Smooth muscle cell (in vitro differentiated cells): ENCODE measurements at regions not wholly inside any gene's neighbourhood (a gene's known extent, or its start where the extent isn't known, plus 50 kb on each side); places are given as distances from the start of the nearest gene placed in this dataset.
A peak's percentile ranks its signal among the peaks of the same experiment; 100 is the strongest.

Source experiments
- DNase-seq: peaks from one replicate; lab custom pipeline; 2025; ENCODE audit not compliant: unreplicated experiment; lab: John Stamatoyannopoulos, UW
- H2AFZ ChIP-seq: fragments of 200-600 bp; sonication (generic); 2 replicates; pipeline ENCODE4 v1.6.0; 2016; ENCODE audit warnings: antibody characterized with exemption, low read depth, mild to moderate bottlenecking
- H3F3A ChIP-seq: fragments of 200-600 bp; sonication (generic); 2 replicates; pipeline ENCODE4 v1.6.0; 2017; ENCODE audit warnings: antibody characterized with exemption, low read depth
- H3K27ac ChIP-seq: fragments of 200-600 bp; sonication (generic); 2 replicates; pipeline ENCODE4 v1.5.1; 2016; ENCODE audit warnings: low read depth, mild to moderate bottlenecking
- H3K27me3 ChIP-seq: fragments of 200-600 bp; sonication (generic); 2 replicates; pipeline ENCODE4 v1.6.1; 2016; ENCODE audit warnings: low read depth, mild to moderate bottlenecking
- H3K36me3 ChIP-seq: fragments of 200-600 bp; sonication (generic); 2 replicates; pipeline ENCODE4 v1.5.1; 2016; ENCODE audit warnings: low read depth
- H3K4me1 ChIP-seq: fragments of 200-600 bp; sonication (generic); 2 replicates; pipeline ENCODE4 v1.5.1; 2016; ENCODE audit warnings: low read depth
- H3K4me2 ChIP-seq: fragments of 200-600 bp; sonication (generic); 2 replicates; pipeline ENCODE4 v1.6.0; 2016; ENCODE audit warnings: mild to moderate bottlenecking
- H3K4me3 ChIP-seq: fragments of 200-600 bp; sonication (generic); 2 replicates; pipeline ENCODE4 v1.5.1; 2016; ENCODE audit warnings: mild to moderate bottlenecking
- H3K79me2 ChIP-seq: fragments of 200-600 bp; sonication (generic); 2 replicates; pipeline ENCODE4 v1.6.0; 2016; ENCODE audit warnings: low read depth, mild to moderate bottlenecking
- H3K9ac ChIP-seq: fragments of 200-600 bp; sonication (generic); 2 replicates; pipeline ENCODE4 v1.6.0; 2016; ENCODE audit warnings: low read depth
- H3K9me3 ChIP-seq: fragments of 200-600 bp; sonication (generic); replicated peaks from 2 replicates; pipeline ENCODE4 v1.5.1; 2016; ENCODE audit warnings: low read depth
- H4K20me1 ChIP-seq: fragments of 200-600 bp; sonication (generic); 2 replicates; pipeline ENCODE4 v1.6.0; 2016; ENCODE audit warnings: low read depth
- WGBS: methylation state at CpG from one replicate; pipeline ENCODE4 v1.1.7; 2016; ENCODE audit warnings: low lambda C conversion rate; 5-methylcytosine and 5-hydroxymethylcytosine counted together
- TF ChIP-seq, protein P1 (sequence below): fragments of 200-600 bp; sonication (generic); IDR thresholded peaks from 2 replicates; pipeline ENCODE4 v1.5.1; 2017; ENCODE audit warnings: borderline replicate concordance, mild to moderate bottlenecking, antibody characterized with exemption; ENCODE audit not compliant: insufficient read depth, poor library complexity, severe bottlenecking

DNA sequence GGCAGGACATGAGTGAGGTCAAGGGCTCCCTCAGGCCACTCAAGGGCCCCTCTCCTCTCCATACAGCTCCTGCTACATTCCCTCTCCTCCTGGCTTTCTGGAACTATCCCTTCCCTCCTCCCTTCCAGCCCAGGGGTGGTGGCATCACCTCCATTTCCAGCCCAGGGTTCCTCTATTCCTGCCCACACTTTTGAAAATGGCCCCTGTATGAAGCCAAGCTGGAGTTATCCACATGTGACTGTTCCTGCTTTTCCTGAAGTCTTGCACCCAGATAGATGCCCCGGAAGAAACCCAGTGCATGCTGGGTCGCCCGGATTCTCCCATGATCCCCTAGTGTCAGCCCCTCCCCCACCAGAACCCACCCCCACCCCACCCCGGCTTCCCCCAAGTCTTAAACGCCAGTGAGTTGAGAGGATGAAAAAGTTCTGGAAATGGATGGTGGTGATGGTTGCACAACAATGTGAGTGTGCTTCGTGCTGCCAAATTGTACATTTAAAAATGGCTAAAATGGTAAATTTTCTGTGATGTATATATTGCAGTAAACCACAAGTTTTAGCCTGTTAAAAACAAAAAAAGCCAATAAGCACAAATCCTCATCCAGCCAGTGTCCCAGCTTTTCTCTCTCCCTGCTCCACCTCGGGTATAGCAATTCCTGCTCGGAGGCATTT, 136.9 kb downstream of the SCARB1 start:
- Histone ChIP-seq H3K36me3 (no peaks in the 10 kb centered on the region), H3K27me3 (no peaks in the 10 kb centered on the region), H3K4me1 (no peaks in the 10 kb centered on the region), H3K4me2 (no peak overlapping the region), H3F3A (peaks cover 13% of the 10 kb centered on the region), H3K27ac (peak overlapping the region; percentile 24), H3K9ac (no peak overlapping the region), H3K4me3 (no peak overlapping the region), H4K20me1 (no peaks in the 10 kb centered on the region), H2AFZ (no peak overlapping the region), H3K9me3 (no peaks in the 10 kb centered on the region), H3K79me2 (no peaks in the 10 kb centered on the region)
- no peak for DNase-seq
- TF ChIP-seq, protein P1, sequence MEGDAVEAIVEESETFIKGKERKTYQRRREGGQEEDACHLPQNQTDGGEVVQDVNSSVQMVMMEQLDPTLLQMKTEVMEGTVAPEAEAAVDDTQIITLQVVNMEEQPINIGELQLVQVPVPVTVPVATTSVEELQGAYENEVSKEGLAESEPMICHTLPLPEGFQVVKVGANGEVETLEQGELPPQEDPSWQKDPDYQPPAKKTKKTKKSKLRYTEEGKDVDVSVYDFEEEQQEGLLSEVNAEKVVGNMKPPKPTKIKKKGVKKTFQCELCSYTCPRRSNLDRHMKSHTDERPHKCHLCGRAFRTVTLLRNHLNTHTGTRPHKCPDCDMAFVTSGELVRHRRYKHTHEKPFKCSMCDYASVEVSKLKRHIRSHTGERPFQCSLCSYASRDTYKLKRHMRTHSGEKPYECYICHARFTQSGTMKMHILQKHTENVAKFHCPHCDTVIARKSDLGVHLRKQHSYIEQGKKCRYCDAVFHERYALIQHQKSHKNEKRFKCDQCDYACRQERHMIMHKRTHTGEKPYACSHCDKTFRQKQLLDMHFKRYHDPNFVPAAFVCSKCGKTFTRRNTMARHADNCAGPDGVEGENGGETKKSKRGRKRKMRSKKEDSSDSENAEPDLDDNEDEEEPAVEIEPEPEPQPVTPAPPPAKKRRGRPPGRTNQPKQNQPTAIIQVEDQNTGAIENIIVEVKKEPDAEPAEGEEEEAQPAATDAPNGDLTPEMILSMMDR: no peak
- WGBS: 89% methylated on average over 8 of the region's 8 CpGs

DNA sequence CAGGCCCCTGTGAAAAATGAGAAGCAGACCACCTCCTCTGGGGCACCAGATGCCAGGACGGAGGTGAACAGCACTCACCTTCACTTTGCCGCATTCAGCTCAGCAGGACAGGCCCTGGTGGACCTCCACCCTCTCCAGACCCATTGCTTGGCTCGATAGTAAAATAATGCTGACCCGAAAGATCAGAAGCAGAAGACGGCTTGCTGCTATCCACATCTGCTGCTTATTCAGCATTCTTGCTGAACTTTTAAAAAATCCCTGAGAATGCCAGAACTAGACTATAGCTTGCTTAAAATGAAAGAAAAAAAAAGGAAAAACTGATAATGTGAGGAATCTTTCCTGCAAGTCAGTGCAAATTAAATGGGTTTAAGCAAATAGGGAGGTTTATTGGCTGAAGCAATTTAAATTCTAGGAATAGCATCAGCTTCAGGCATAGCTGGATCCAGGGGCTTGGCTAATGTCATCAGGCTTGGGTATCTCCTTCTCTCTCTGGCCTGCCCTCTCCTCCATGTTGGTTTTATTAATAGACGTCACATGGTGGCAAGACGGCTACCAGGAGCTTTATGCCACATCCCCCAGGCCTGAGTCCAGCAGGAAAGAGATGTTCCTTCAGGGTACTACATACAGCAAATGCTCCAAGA, 137.9 kb downstream of the SCARB1 start:
- Histone ChIP-seq H3K4me1 (no peaks in the 10 kb centered on the region), H2AFZ (no peak overlapping the region), H3K9ac (no peak overlapping the region), H3K79me2 (no peaks in the 10 kb centered on the region), H3K27ac (no peak overlapping the region), H3K27me3 (no peaks in the 10 kb centered on the region), H4K20me1 (no peaks in the 10 kb centered on the region), H3F3A (peaks cover 12% of the 10 kb centered on the region), H3K36me3 (no peaks in the 10 kb centered on the region), H3K4me2 (no peak overlapping the region), H3K4me3 (no peak overlapping the region), H3K9me3 (no peaks in the 10 kb centered on the region)
- TF ChIP-seq, protein P1: no peak
- DNase-seq: no peak
- WGBS: 82% methylated on average over 7 of the region's 7 CpGs

DNA sequence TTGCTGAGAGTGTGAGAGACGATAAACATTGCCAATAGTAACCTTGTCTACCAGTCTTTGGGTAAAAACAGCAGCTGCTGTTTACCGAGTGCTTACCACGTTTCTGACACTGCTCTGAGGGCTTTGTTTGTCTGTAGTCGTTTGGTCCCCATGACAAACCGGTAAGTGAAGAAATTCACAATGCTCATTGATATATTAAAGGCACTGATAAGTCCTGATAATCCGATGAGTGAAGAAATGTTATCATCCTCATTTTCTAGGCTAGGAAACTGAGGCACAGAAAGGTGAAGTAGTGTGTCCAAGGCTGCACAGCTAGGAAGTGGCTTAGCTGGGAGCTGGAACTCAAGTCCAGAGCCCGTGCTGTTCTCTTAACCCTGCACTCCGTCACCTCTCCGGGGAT, 138.6 kb downstream of the SCARB1 start:
- H3K27ac ChIP-seq: no peak overlapping the region

More for the DNA sequence above, 138.6 kb downstream of the SCARB1 start:
- no peaks in the 10 kb centered on the region for H3K4me1 ChIP-seq
- no peaks in the 10 kb centered on the region for H3K79me2 ChIP-seq
- no peak overlapping the region for H3K4me3 ChIP-seq
- no peaks in the 10 kb centered on the region for H3K27me3 ChIP-seq
- WGBS: 88% methylated on average over 9 of the region's 9 CpGs
- TF ChIP-seq, protein P1: no peak
- H3F3A ChIP-seq: peaks cover 11% of the 10 kb centered on the region
- no peaks in the 10 kb centered on the region for H4K20me1 ChIP-seq
- no peaks in the 10 kb centered on the region for H3K9me3 ChIP-seq
- no peaks in the 10 kb centered on the region for H3K36me3 ChIP-seq
- no peak overlapping the region for H3K9ac ChIP-seq
- no peak overlapping the region for H2AFZ ChIP-seq
- no peak for DNase-seq
- H3K4me2 ChIP-seq: no peak overlapping the region
